HUES6 (cell line): ENCODE measurements at regions not wholly inside any gene's neighbourhood (a gene's known extent, or its start where the extent isn't known, plus 50 kb on each side); places are given as distances from the start of the nearest gene placed in this dataset.

Experiments used
- H3K27ac ChIP-seq: 2 replicates; pipeline ENCODE4 v1.7.0; 2013; ENCODE audit warnings: low read depth, mild to moderate bottlenecking, low read length, inconsistent platforms
- H3K27me3 ChIP-seq: 2 replicates; pipeline ENCODE4 v1.6.1; 2013; ENCODE audit warnings: low read length; ENCODE audit not compliant: control insufficient read depth, insufficient read depth
- H3K36me3 ChIP-seq: 2 replicates; pipeline ENCODE4 v1.6.1; 2013; ENCODE audit warnings: low read length; ENCODE audit not compliant: control insufficient read depth, insufficient read depth
- H3K4me1 ChIP-seq: 2 replicates; pipeline ENCODE4 v1.6.1; 2013; ENCODE audit warnings: low read length; ENCODE audit not compliant: control insufficient read depth, insufficient read depth
- H3K4me3 ChIP-seq: 2 replicates; pipeline ENCODE4 v1.5.1; 2013; ENCODE audit warnings: low read depth, low read length
- H3K9ac ChIP-seq: one replicate; pipeline ENCODE4 v1.6.1; 2013; ENCODE audit warnings: mild to moderate bottlenecking, low read length
- H3K9me3 ChIP-seq: 2 replicates; pipeline ENCODE4 v1.6.1; 2013; ENCODE audit warnings: low read depth, low read length; ENCODE audit not compliant: control insufficient read depth, insufficient read depth

- peaks cover 11% of the 10 kb centered on the region for H3K4me1 ChIP-seq
- H3K36me3 ChIP-seq: no peaks in the 10 kb centered on the region
- H3K9ac ChIP-seq: no peak overlapping the region
- H3K9me3 ChIP-seq: no peaks in the 10 kb centered on the region
- H3K27me3 ChIP-seq: no peaks in the 10 kb centered on the region
- H3K27ac ChIP-seq: no peak overlapping the region
- H3K4me3 ChIP-seq: no peak overlapping the region
These were observed 734.6 kb downstream of the TUSC7 start for GRCh38 chr3:117444175-117444574.

- Histone ChIP-seq H3K36me3 (no peaks in the 10 kb centered on the region), H3K4me1 (no peaks in the 10 kb centered on the region), H3K4me3 (no peak overlapping the region), H3K27me3 (no peaks in the 10 kb centered on the region), H3K9ac (no peak overlapping the region), H3K9me3 (no peaks in the 10 kb centered on the region), H3K27ac (no peak overlapping the region)
These were observed 737.8 kb downstream of the TUSC7 start for GRCh38 chr3:117447419-117447818.

GRCh38 chr3:117450026-117450425, 740.4 kb downstream of the TUSC7 start:
- no peak overlapping the region for H3K9ac ChIP-seq
- no peaks in the 10 kb centered on the region for H3K4me1 ChIP-seq
- H3K27ac ChIP-seq: no peak overlapping the region
- no peaks in the 10 kb centered on the region for H3K27me3 ChIP-seq
- H3K36me3 ChIP-seq: no peaks in the 10 kb centered on the region
- no peaks in the 10 kb centered on the region for H3K9me3 ChIP-seq
- H3K4me3 ChIP-seq: no peak overlapping the region

GRCh38 chr3:117454254-117454653, 744.7 kb downstream of the TUSC7 start:
- Histone ChIP-seq H3K9me3 (no peaks in the 10 kb centered on the region), H3K27ac (no peak overlapping the region), H3K27me3 (no peaks in the 10 kb centered on the region), H3K4me1 (no peaks in the 10 kb centered on the region), H3K9ac (no peak overlapping the region), H3K4me3 (no peak overlapping the region), H3K36me3 (no peaks in the 10 kb centered on the region)

- Histone ChIP-seq H3K4me1 (no peaks in the 10 kb centered on the region), H3K4me3 (no peak overlapping the region), H3K9ac (no peak overlapping the region), H3K9me3 (no peaks in the 10 kb centered on the region), H3K36me3 (no peaks in the 10 kb centered on the region), H3K27ac (no peak overlapping the region), H3K27me3 (no peaks in the 10 kb centered on the region)
These were observed 745.3 kb downstream of the TUSC7 start for GRCh38 chr3:117454908-117455307.

GRCh38 chr3:117455782-117456181, 746.2 kb downstream of the TUSC7 start:
- no peaks in the 10 kb centered on the region for H3K36me3 ChIP-seq
- H3K27ac ChIP-seq: no peak overlapping the region
- H3K4me1 ChIP-seq: no peaks in the 10 kb centered on the region
- no peak overlapping the region for H3K9ac ChIP-seq
- H3K27me3 ChIP-seq: no peaks in the 10 kb centered on the region
- H3K9me3 ChIP-seq: no peaks in the 10 kb centered on the region
- H3K4me3 ChIP-seq: no peak overlapping the region

GRCh38 chr3:117463276-117464115, 753.9 kb downstream of the TUSC7 start:
- no peaks in the 10 kb centered on the region for H3K4me1 ChIP-seq
- H3K4me3 ChIP-seq: no peak overlapping the region
- no peaks in the 10 kb centered on the region for H3K36me3 ChIP-seq
- no peaks in the 10 kb centered on the region for H3K27me3 ChIP-seq
- H3K27ac ChIP-seq: no peak overlapping the region
- no peaks in the 10 kb centered on the region for H3K9me3 ChIP-seq
- no peak overlapping the region for H3K9ac ChIP-seq

- H3K4me3 ChIP-seq: no peak overlapping the region
These were observed 762.3 kb downstream of the TUSC7 start for GRCh38 chr3:117471831-117472230.

GRCh38 chr3:117473981-117474538, 764.5 kb downstream of the TUSC7 start:
- Histone ChIP-seq H3K4me1 (peaks cover 3% of the 10 kb centered on the region; the same call in 1 of the 2 replicates), H3K9me3 (no peaks in the 10 kb centered on the region), H3K36me3 (no peaks in the 10 kb centered on the region), H3K9ac (no peak overlapping the region), H3K27me3 (no peaks in the 10 kb centered on the region), H3K27ac (no peak overlapping the region), H3K4me3 (no peak overlapping the region)

More at GRCh38 chr3:117471831-117472230, 762.3 kb downstream of the TUSC7 start:
- Histone ChIP-seq H3K27ac (no peak overlapping the region), H3K4me1 (peaks cover 3% of the 10 kb centered on the region; the same call in 1 of the 2 replicates), H3K27me3 (no peaks in the 10 kb centered on the region), H3K9me3 (no peaks in the 10 kb centered on the region), H3K36me3 (no peaks in the 10 kb centered on the region), H3K9ac (no peak overlapping the region)

GRCh38 chr3:117476572-117476971, 767.0 kb downstream of the TUSC7 start:
- Histone ChIP-seq H3K27me3 (no peaks in the 10 kb centered on the region), H3K9me3 (no peaks in the 10 kb centered on the region), H3K4me1 (peaks cover 3% of the 10 kb centered on the region; the same call in 1 of the 2 replicates), H3K4me3 (no peak overlapping the region), H3K36me3 (no peaks in the 10 kb centered on the region), H3K9ac (no peak overlapping the region), H3K27ac (no peak overlapping the region)

GRCh38 chr3:117477214-117477755, 767.7 kb downstream of the TUSC7 start:
- H3K4me1 ChIP-seq: peaks cover 3% of the 10 kb centered on the region; the same call in 1 of the 2 replicates
- no peaks in the 10 kb centered on the region for H3K27me3 ChIP-seq
- no peak overlapping the region for H3K27ac ChIP-seq
- no peaks in the 10 kb centered on the region for H3K36me3 ChIP-seq
- no peak overlapping the region for H3K9ac ChIP-seq
- no peaks in the 10 kb centered on the region for H3K9me3 ChIP-seq
- H3K4me3 ChIP-seq: no peak overlapping the region
